IMR-90 (cell line): ENCODE measurements at regions not wholly inside any gene's neighbourhood (a gene's known extent, or its start where the extent isn't known, plus 50 kb on each side); places are given as distances from the start of the nearest gene placed in this dataset.

ENCODE experiments used
- ATAC-seq: fragments of 200-7000 bp; cut with Tn5 transposase; 2 replicates; pipeline ENCODE4 v1.9.1; 2020; ENCODE audit warnings: low read depth, mild to moderate bottlenecking, moderate library complexity
- BruUV-seq: library from RNA; stranded (reverse); fragments of 400-500 nt; replicated peaks from 2 replicates; lab custom pipeline; 2021; lab: Mats Ljungman, UMichigan
- CTCF ChIA-PET: fragments of 300-600 bp; formaldehyde crosslinking; extraction: SDS; loops from one replicate; lab custom pipeline; 2021; ENCODE audit warnings: antibody characterized with exemption; lab: Yijun Ruan, JAX
- POLR2A ChIA-PET: fragments of 300-600 bp; sonication (Branson Sonifier 250); formaldehyde crosslinking; loops from one replicate; lab custom pipeline; 2022; ENCODE audit warnings: antibody characterized with exemption; ENCODE audit not compliant: unreplicated experiment; lab: Charles Lee
- DNase-seq: peaks from one replicate; pipeline ENCODE4 v3.0.0; 2013
- H2AFZ ChIP-seq: replicated peaks from 2 replicates; pipeline ENCODE3; 2013; ENCODE audit warnings: low read length, mild to moderate bottlenecking; ENCODE audit not compliant: poor library complexity
- H2AK5ac ChIP-seq: 2 replicates; pipeline ENCODE4 v1.6.1; 2013; ENCODE audit warnings: low read depth, low read length, inconsistent platforms
- H2AK9ac ChIP-seq: replicated peaks from 2 replicates; pipeline ENCODE3; 2013; ENCODE audit warnings: mild to moderate bottlenecking, low read depth, low read length, moderate library complexity; ENCODE audit not compliant: poor library complexity
- H2BK120ac ChIP-seq: 2 replicates; pipeline ENCODE4 v1.6.1; 2013; ENCODE audit warnings: low read depth, low read length, inconsistent platforms
- H2BK15ac ChIP-seq: 3 replicates; pipeline ENCODE4 v1.6.1; 2013; ENCODE audit warnings: low read depth, low read length, inconsistent platforms
- H2BK20ac ChIP-seq: 2 replicates; pipeline ENCODE4 v1.6.1; 2013; ENCODE audit warnings: low read depth, mild to moderate bottlenecking, inconsistent platforms, low read length, moderate library complexity
- H2BK5ac ChIP-seq: 2 replicates; pipeline ENCODE4 v1.6.1; 2013; ENCODE audit warnings: mild to moderate bottlenecking, low read depth, low read length, inconsistent platforms; ENCODE audit not compliant: poor library complexity, severe bottlenecking
- H3K14ac ChIP-seq: replicated peaks from 2 replicates; pipeline ENCODE4 v1.6.1; 2013; ENCODE audit warnings: low read depth, low read length, inconsistent platforms
- H3K18ac ChIP-seq: 2 replicates; pipeline ENCODE4 v1.6.1; 2013; ENCODE audit warnings: low read depth, low read length, control low read depth
- H3K23ac ChIP-seq: 2 replicates; pipeline ENCODE4 v1.6.1; 2013; ENCODE audit warnings: low read depth, low read length, inconsistent platforms
- H3K27ac ChIP-seq: 2 replicates; pipeline ENCODE4 v1.5.1; 2013; ENCODE audit warnings: mild to moderate bottlenecking, control low read depth, low read length; ENCODE audit not compliant: insufficient read depth
- H3K27me3 ChIP-seq: 2 replicates; pipeline ENCODE4 v1.6.1; 2013; ENCODE audit warnings: low read length; ENCODE audit not compliant: control insufficient read depth, insufficient read depth
- H3K36me3 ChIP-seq: 2 replicates; pipeline ENCODE4 v1.6.1; 2013; ENCODE audit warnings: low read length, mixed read lengths; ENCODE audit not compliant: control insufficient read depth, insufficient read depth
- H3K4ac ChIP-seq: 2 replicates; pipeline ENCODE4 v1.6.1; 2013; ENCODE audit warnings: low read depth, low read length, inconsistent platforms
- H3K4me1 ChIP-seq: 2 replicates; pipeline ENCODE4 v1.6.1; 2013; ENCODE audit warnings: low read length, mixed read lengths; ENCODE audit not compliant: control insufficient read depth, insufficient read depth
- H3K4me2 ChIP-seq: 2 replicates; pipeline ENCODE4 v1.6.1; 2013; ENCODE audit warnings: low read depth, mild to moderate bottlenecking, control low read depth, low read length, moderate library complexity
- H3K4me3 ChIP-seq: 2 replicates; pipeline ENCODE4 v1.5.1; 2013; ENCODE audit warnings: low read depth, mild to moderate bottlenecking, control low read depth, low read length, moderate library complexity; ENCODE audit not compliant: insufficient read depth
- H3K56ac ChIP-seq: 2 replicates; pipeline ENCODE4 v1.6.1; 2013; ENCODE audit warnings: low read length, inconsistent platforms; ENCODE audit not compliant: insufficient read depth; ENCODE audit errors: extremely low read depth
- H3K79me1 ChIP-seq, 2 experiments: 2 replicates each; pipeline ENCODE4 v1.6.1; 2013; ENCODE audit warnings: low read length in 2 of 2, inconsistent platforms in 1 of 2, low read depth in 1 of 2
- H3K9ac ChIP-seq: 2 replicates; pipeline ENCODE4 v1.6.1; 2013; ENCODE audit warnings: low read depth, low read length, control low read depth
- H3K9me1 ChIP-seq: 2 replicates; pipeline ENCODE4 v1.6.1; 2013; ENCODE audit warnings: low read length, inconsistent platforms; ENCODE audit not compliant: insufficient read depth
- H3K9me3 ChIP-seq: 2 replicates; pipeline ENCODE4 v1.6.1; 2013; ENCODE audit warnings: low read length; ENCODE audit not compliant: control insufficient read depth, insufficient read depth
- H4K20me1 ChIP-seq: 2 replicates; pipeline ENCODE4 v1.6.1; 2013; ENCODE audit warnings: low read length, inconsistent platforms; ENCODE audit not compliant: insufficient read depth
- H4K5ac ChIP-seq: 2 replicates; pipeline ENCODE4 v1.6.1; 2013; ENCODE audit warnings: mild to moderate bottlenecking, low read depth, low read length, control low read depth
- H4K8ac ChIP-seq, 2 experiments: 2 replicates each; pipeline ENCODE4 v1.6.1; 2013; ENCODE audit warnings: low read depth in 2 of 2, low read length in 2 of 2, control low read depth in 1 of 2, inconsistent platforms in 1 of 2
- H4K91ac ChIP-seq: 2 replicates; pipeline ENCODE4 v1.6.1; 2013; ENCODE audit warnings: low read depth, low read length, inconsistent platforms; ENCODE audit not compliant: insufficient read depth
- CEBPB ChIP-seq: IDR thresholded peaks from 2 replicates; pipeline ENCODE4 v1.6.1; 2012; ENCODE audit warnings: low read depth, low read length, improper control_type of control experiment
- CHD1 ChIP-seq: IDR thresholded peaks from 2 replicates; pipeline ENCODE4 v1.6.1; 2012; ENCODE audit warnings: low read depth, low read length, improper control_type of control experiment
- CTCF ChIP-seq: conservative IDR thresholded peaks from 2 replicates; pipeline ENCODE4 v1.5.1; 2012; ENCODE audit warnings: mild to moderate bottlenecking, low read depth, low read length, improper control_type of control experiment
- ELK1 ChIP-seq: fragments of 150-350 bp; IDR thresholded peaks from 2 replicates; pipeline ENCODE4 v1.6.1; 2016; ENCODE audit warnings: low read depth, mild to moderate bottlenecking, low read length, moderate library complexity, borderline replicate concordance
- MAFK ChIP-seq: IDR thresholded peaks from 2 replicates; pipeline ENCODE4 v1.6.1; 2012; ENCODE audit warnings: low read depth, low read length, improper control_type of control experiment
- MAZ ChIP-seq: IDR thresholded peaks from 2 replicates; pipeline ENCODE4 v1.6.1; 2012; ENCODE audit warnings: low read depth, mild to moderate bottlenecking, low read length, improper control_type of control experiment, moderate library complexity, borderline replicate concordance
- POLR2A ChIP-seq: IDR thresholded peaks from 2 replicates; pipeline ENCODE4 v1.6.1; 2012; ENCODE audit warnings: mild to moderate bottlenecking, low read depth, low read length
- RAD21 ChIP-seq: IDR thresholded peaks from 2 replicates; pipeline ENCODE4 v1.6.1; 2012; ENCODE audit warnings: low read length, improper control_type of control experiment
- RCOR1 ChIP-seq: IDR thresholded peaks from 2 replicates; pipeline ENCODE4 v1.6.1; 2012; ENCODE audit warnings: mild to moderate bottlenecking, low read length, improper control_type of control experiment; ENCODE audit not compliant: insufficient replicate concordance
- RFX5 ChIP-seq: IDR thresholded peaks from 2 replicates; pipeline ENCODE4 v1.8.0; 2012; ENCODE audit warnings: low read depth, mild to moderate bottlenecking, low read length, moderate library complexity
- SMC3 ChIP-seq: fragments of 150-350 bp; IDR thresholded peaks from 2 replicates; pipeline ENCODE4 v1.6.1; 2016; ENCODE audit warnings: low read depth, mild to moderate bottlenecking, antibody characterized with exemption, low read length, moderate library complexity
- WGBS, 2 experiments: methylation state at CpG; one replicate each; pipeline versions ENCODE4 v1.1.5 to v1.1.7; 2013; ENCODE audit warnings: missing lambda C conversion rate in 2 of 2; ENCODE audit not compliant: insufficient read length in 1 of 2; ENCODE audit errors: extremely low coverage in 2 of 2; 5-methylcytosine and 5-hydroxymethylcytosine counted together
- dilution Hi-C: fragments of 300-500 bp; cut with HindIII; formaldehyde crosslinking; loops from one replicate; pipeline ENCODE4 v1.14.3; 2018; ENCODE audit warnings: low sequenced_read_pairs; ENCODE audit not compliant: unreplicated experiment
- in situ Hi-C: fragments of 300-500 bp; cut with MboI; formaldehyde crosslinking; loops from 3 replicates; pipeline ENCODE4 v1.14.3; 2019; ENCODE audit warnings: low sequenced_read_pairs, inconsistent platforms, mixed read lengths
- intact Hi-C: fragments of 100-400 bp; cut with micrococcal nuclease; formaldehyde crosslinking; loops from 2 replicates; pipeline ENCODE4 v1.10.0; 2022
- TF ChIP-seq, protein P1 (sequence below): fragments of 150-350 bp; IDR thresholded peaks from 2 replicates; pipeline ENCODE4 v1.6.1; 2017; ENCODE audit warnings: mild to moderate bottlenecking, antibody characterized with exemption, low read length, low read depth

DNA sequence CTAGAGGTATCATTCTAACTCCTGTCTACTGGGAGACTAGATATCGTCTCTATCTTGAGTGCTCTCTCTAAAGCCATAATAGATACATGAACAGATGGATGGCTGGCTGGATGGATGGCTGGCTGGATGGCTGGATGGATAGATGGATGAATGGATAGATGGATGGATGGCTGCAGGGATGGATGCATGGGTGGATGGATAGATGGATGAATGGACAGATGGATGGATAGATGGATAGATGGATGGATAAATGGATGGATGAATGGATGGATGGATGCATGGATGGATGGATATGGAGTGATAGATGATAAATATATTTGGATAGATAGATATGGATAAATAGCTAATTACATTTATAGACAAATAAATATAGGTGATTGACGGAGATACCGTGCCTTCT lies 191.2 kb upstream of the KLF6 start:
- ChIA-PET POLR2A (no interaction called here), CTCF (no interaction called here)
- intact Hi-C loops = no loop called here
- no peak overlapping the region for H4K5ac ChIP-seq
- H4K91ac ChIP-seq = no peak overlapping the region
- H3K9ac ChIP-seq = no peak overlapping the region
- no peak overlapping the region for H2AK5ac ChIP-seq
- H3K9me3 ChIP-seq = no peaks in the 10 kb centered on the region
- no peak overlapping the region for H3K14ac ChIP-seq
- no peak overlapping the region for H3K23ac ChIP-seq
- no TSS peak for BruUV-seq
- no peak overlapping the region for H3K27ac ChIP-seq
- no peak overlapping the region for H3K18ac ChIP-seq
- H2BK5ac ChIP-seq = no peak overlapping the region
- H4K8ac ChIP-seq = no peak overlapping the region
- H3K9me1 ChIP-seq = peaks cover 4% of the 10 kb centered on the region
- no peak overlapping the region for H2BK120ac ChIP-seq
- H3K27me3 ChIP-seq = no peaks in the 10 kb centered on the region
- WGBS, 2 experiments = no CpG with 5 or more reads among the region's 3 CpGs
- no peaks in the 10 kb centered on the region for H3K79me1 ChIP-seq
- no peak for DNase-seq
- H3K56ac ChIP-seq = no peak overlapping the region
- TF ChIP-seq CTCF (no peak), CEBPB (no peak), ELK1 (no peak), RCOR1 (no peak), SMC3 (no peak), POLR2A (no peak), RAD21 (no peak), RFX5 (no peak), CHD1 (no peak), MAFK (no peak), MAZ (no peak)
- TF ChIP-seq, protein P1, sequence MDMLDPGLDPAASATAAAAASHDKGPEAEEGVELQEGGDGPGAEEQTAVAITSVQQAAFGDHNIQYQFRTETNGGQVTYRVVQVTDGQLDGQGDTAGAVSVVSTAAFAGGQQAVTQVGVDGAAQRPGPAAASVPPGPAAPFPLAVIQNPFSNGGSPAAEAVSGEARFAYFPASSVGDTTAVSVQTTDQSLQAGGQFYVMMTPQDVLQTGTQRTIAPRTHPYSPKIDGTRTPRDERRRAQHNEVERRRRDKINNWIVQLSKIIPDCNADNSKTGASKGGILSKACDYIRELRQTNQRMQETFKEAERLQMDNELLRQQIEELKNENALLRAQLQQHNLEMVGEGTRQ = no peak
- H3K4ac ChIP-seq = no peak overlapping the region
- H3K4me2 ChIP-seq = no peak overlapping the region
- no peaks in the 10 kb centered on the region for H3K36me3 ChIP-seq
- H4K20me1 ChIP-seq = no peaks in the 10 kb centered on the region
- no peak for ATAC-seq
- in situ Hi-C loops = no loop called here
- no peak overlapping the region for H2AK9ac ChIP-seq
- no peak overlapping the region for H2BK15ac ChIP-seq
- H2AFZ ChIP-seq = no peak overlapping the region
- dilution Hi-C loops = no loop called here
- no peak overlapping the region for H2BK20ac ChIP-seq
- 0 out of 2 replicates have a peak, but pooled peaks cover 2% of the 10 kb centered on the region for H3K4me1 ChIP-seq
- H3K4me3 ChIP-seq = no peak overlapping the region
